ENCODE measurements at regions not wholly inside any gene's neighbourhood (a gene's known extent, or its start where the extent isn't known, plus 50 kb on each side); places are given as distances from the start of the nearest gene placed in this dataset.
"Not testable (repeated sequence)": the region's sequence is repeated elsewhere in the genome, so short reads cannot be mapped to it uniquely, and the experiment has no call there.

DNA sequence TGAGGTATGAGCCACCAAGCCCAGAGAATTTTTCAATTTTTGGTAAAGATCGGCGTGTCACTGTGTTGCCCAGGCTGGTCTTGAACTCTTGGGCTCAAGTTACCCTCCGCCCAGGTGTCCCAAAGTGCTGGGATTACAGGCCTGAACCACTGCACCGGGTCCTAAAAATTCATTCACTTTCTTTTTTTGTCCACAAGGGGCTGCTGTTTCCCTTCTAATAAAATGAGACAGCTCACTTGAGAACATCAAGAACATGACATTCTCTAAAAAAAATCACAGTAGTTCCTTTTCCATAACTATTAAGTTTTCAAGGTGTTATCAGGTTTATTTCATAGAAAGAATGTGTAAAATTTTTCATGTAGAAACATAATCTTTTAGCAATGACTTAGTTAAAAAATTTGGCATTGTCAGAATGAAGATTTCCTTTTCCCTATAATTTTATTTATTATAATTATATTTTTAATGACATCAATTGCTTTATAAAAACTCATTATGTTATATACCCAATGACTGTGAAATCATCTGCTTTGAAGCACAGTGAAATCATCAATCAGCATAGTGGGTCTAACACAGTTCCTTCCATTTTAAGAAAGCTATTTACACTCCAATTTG lies 1723.8 kb upstream of the DEFB115 start:
- not testable (repeated sequence) for DNase-seq (ENCODE audit: low read depth)

- DNase-seq (ENCODE audit: low read depth) = not testable (repeated sequence)
Observed at GRCh38 chr20:29566901-29567635, 1690.4 kb upstream of the DEFB115 start.

- not testable (repeated sequence) for DNase-seq (ENCODE audit: low read depth)
Observed at GRCh38 chr20:29567671-29568070, 1689.8 kb upstream of the DEFB115 start.

DNA sequence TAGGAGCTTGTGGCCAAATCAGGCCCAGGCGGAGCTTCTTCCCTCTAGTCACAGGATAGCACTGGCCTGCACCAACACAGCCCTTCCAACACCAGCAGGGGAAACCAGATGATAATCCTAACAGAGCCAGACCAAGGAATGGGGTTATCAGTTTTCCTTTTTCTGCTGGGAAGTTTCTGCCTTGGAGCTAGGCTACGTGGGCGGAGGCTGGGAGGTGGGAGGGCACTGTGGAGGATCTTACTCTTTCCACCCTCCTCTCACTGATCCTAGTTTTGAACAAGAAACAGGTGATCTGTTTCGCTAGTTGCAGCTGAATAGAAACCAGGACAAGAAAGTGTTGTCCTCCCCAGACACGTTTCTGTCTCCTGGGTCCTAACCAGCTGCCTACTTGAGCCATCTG lies 1687.3 kb upstream of the DEFB115 start:
- DNase-seq (ENCODE audit: low read depth) = not testable (repeated sequence)

- DNase-seq (ENCODE audit: low read depth) = not testable (repeated sequence)
Observed at GRCh38 chr20:29589530-29589929, 1667.9 kb upstream of the DEFB115 start.

DNA sequence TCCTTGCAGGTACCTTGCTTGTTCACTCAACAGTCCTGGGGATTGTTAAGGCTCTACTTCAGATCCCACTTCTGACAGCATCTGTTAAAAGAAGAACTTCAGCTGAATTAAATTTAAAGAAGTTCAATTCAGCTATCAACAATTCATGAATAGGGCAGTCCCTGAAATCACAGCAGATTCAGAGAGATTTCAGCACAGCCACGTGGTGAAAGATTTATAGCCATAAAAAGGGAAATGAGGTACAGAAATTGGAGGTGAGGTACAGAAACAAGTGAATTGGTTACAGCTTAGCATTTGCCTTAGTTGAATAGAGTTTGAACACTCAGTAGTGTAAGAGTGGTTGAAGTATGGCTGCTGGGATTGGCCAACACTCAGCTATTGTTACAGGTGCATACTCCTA lies 1653.3 kb upstream of the DEFB115 start:
- not testable (repeated sequence) for DNase-seq (ENCODE audit: low read depth)

- DNase-seq (ENCODE audit: low read depth) = not testable (repeated sequence)
Observed at GRCh38 chr20:29606171-29606570, 1651.3 kb upstream of the DEFB115 start.

DNA sequence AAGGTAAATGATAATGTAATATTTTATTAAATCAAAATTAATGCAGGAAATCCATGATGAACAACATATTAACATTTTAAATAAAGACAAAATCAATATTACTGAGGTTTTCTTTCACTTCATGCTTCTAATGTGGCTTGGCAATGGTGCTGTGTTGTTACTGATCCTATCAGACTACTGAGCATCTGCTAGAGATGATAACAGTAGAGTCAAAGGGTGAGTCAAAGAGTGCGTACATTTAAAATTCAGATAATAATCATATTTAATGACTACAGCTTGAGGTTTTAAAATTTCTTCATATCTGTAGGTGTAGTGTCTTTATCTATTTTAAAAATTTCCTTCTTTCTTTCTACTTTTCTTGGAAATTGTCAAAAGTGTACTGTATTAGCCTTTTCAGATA lies 1628.1 kb upstream of the DEFB115 start:
- not testable (repeated sequence) for DNase-seq (ENCODE audit: low read depth)
